CD4-positive, alpha-beta T cell (primary cell): ENCODE measurements at regions not wholly inside any gene's neighbourhood (a gene's known extent, or its start where the extent isn't known, plus 50 kb on each side); places are given as distances from the start of the nearest gene placed in this dataset.

Experiments
- ATAC-seq: fragments of 200-7000 bp; cut with Tn5 transposase; one replicate; pipeline ENCODE4 v1.10.0; 2022; ENCODE audit warnings: mild to moderate bottlenecking; ENCODE audit not compliant: poor library complexity
- CTCF ChIA-PET: fragments of 350-600 bp; sonication (Branson Sonifier 250); formaldehyde crosslinking; loops from one replicate; lab custom pipeline; 2021; ENCODE audit warnings: antibody characterized with exemption, inconsistent platforms; lab: Charles Lee
- POLR2A ChIA-PET: fragments of 350-600 bp; sonication (Branson Sonifier 250); formaldehyde crosslinking; loops from one replicate; lab custom pipeline; 2021; ENCODE audit warnings: antibody characterized with exemption, inconsistent platforms; lab: Charles Lee
- DNase-seq, 14 experiments: peaks; one replicate each; pipeline ENCODE4 v3.0.0-alpha.2; 2013 to 2020; ENCODE audit warnings: mixed read lengths in 2 of 14
- H3K27ac ChIP-seq, 2 donors: one replicate each; pipeline versions ENCODE4 v1.5.1 to v1.7.0; 2013; ENCODE audit warnings: low read length in 2 of 2, low read depth in 1 of 2, mild to moderate bottlenecking in 1 of 2
- H3K27me3 ChIP-seq, 2 experiments: 1 replicate in 1 of 2; 2 replicates in 1 of 2; pipeline versions ENCODE4 v1.6.1 to v1.7.0; 2013; ENCODE audit warnings: low read length in 2 of 2, control low read depth in 1 of 2, mild to moderate bottlenecking in 1 of 2, moderate library complexity in 1 of 2; ENCODE audit not compliant: insufficient read depth in 2 of 2, control insufficient read depth in 1 of 2
- H3K36me3 ChIP-seq: one replicate; pipeline ENCODE4 v1.6.1; 2013; ENCODE audit warnings: low read length, control low read depth; ENCODE audit not compliant: insufficient read depth
- H3K4me1 ChIP-seq: one replicate; pipeline ENCODE4 v1.6.1; 2013; ENCODE audit warnings: low read length, control low read depth; ENCODE audit not compliant: insufficient read depth
- H3K4me3 ChIP-seq: one replicate; pipeline ENCODE4 v1.5.1; 2013; ENCODE audit warnings: mild to moderate bottlenecking, low read length, moderate library complexity
- H3K9me3 ChIP-seq, 2 experiments: 1 replicate in 1 of 2; 2 replicates in 1 of 2; pipeline versions ENCODE4 v1.6.1 to v1.7.0; 2013; ENCODE audit warnings: low read length in 2 of 2, mild to moderate bottlenecking in 2 of 2, control low read depth in 1 of 2, moderate library complexity in 1 of 2; ENCODE audit not compliant: control insufficient read depth in 1 of 2, insufficient read depth in 1 of 2
- H3K27ac Mint-ChIP-seq: one replicate; pipeline ENCODE4 v1.8.0; 2020; ENCODE audit warnings: mixed read lengths
- H3K27me3 Mint-ChIP-seq: one replicate; pipeline ENCODE4 v1.8.0; 2021; ENCODE audit warnings: mixed read lengths
- H3K36me3 Mint-ChIP-seq: one replicate; pipeline ENCODE4 v1.8.0; 2021; ENCODE audit warnings: low read depth, mixed read lengths
- H3K4me1 Mint-ChIP-seq: one replicate; pipeline ENCODE4 v1.8.0; 2021; ENCODE audit warnings: low read depth, mixed read lengths
- H3K4me3 Mint-ChIP-seq: one replicate; pipeline ENCODE4 v1.8.0; 2020; ENCODE audit warnings: mild to moderate bottlenecking, mixed read lengths
- H3K9me3 Mint-ChIP-seq: one replicate; pipeline ENCODE4 v1.8.0; 2020; ENCODE audit warnings: mixed read lengths
- CTCF ChIP-seq: fragments of 200-600 bp; IDR thresholded peaks from one replicate; pipeline ENCODE4 v1.8.0; 2022; ENCODE audit warnings: antibody characterized with exemption, mild to moderate bottlenecking
- intact Hi-C, 2 experiments: fragments of 100-400 bp; cut with DNase I in 1 of 2; cut with micrococcal nuclease in 1 of 2; formaldehyde crosslinking; loops; one replicate each; pipeline versions ENCODE4 v1.15.1 to v1.9.0; 2023 to 2025; cut with DNase I, micrococcal nuclease

GRCh38 chr1:58924821-58925220, 141.0 kb upstream of the JUN start:
- Histone ChIP-seq H3K27me3 (no peaks in the 10 kb centered on the region), H3K4me3 (no peak overlapping the region), H3K4me1 (peaks cover 18% of the 10 kb centered on the region), H3K27ac (no peak overlapping the region), H3K36me3 (no peaks in the 10 kb centered on the region), H3K9me3 (no peaks in the 10 kb centered on the region)
- no peaks in the 10 kb centered on the region for H3K9me3 Mint-ChIP-seq
- intact Hi-C loops, result no loop called here
- ChIA-PET CTCF (no interaction called here), POLR2A (no interaction called here)
- DNase-seq (no peak), ATAC-seq (no peak)
- H3K36me3 Mint-ChIP-seq, result no peaks in the 10 kb centered on the region
- no peak for TF ChIP-seq CTCF
- no peak overlapping the region for H3K4me3 Mint-ChIP-seq
- H3K27ac Mint-ChIP-seq, result no peak overlapping the region
- peaks cover 27% of the 10 kb centered on the region for H3K4me1 Mint-ChIP-seq
- no peaks in the 10 kb centered on the region for H3K27me3 Mint-ChIP-seq

- no peak for TF ChIP-seq CTCF
- Mint-ChIP-seq H3K4me1 (peaks cover 31% of the 10 kb centered on the region), H3K4me3 (no peak overlapping the region), H3K27me3 (no peaks in the 10 kb centered on the region), H3K27ac (no peak overlapping the region), H3K9me3 (no peaks in the 10 kb centered on the region), H3K36me3 (no peaks in the 10 kb centered on the region)
- CTCF ChIA-PET, result interaction anchor here (1.0 kb wide), 1 partner anchor 10 kb away, joined by 3 read pairs; no protein-coding TSS in a partner anchor
- H3K36me3 ChIP-seq, result no peaks in the 10 kb centered on the region
- DNase-seq (no peak), ATAC-seq (no peak)
- no peaks in the 10 kb centered on the region for H3K27me3 ChIP-seq
- POLR2A ChIA-PET, result no interaction called here
- no peak overlapping the region for H3K4me3 ChIP-seq
- intact Hi-C loops, result no loop called here
- H3K27ac ChIP-seq, result no peak overlapping the region
- H3K9me3 ChIP-seq, result no peaks in the 10 kb centered on the region
- H3K4me1 ChIP-seq, result peaks cover 21% of the 10 kb centered on the region
Measured at GRCh38 chr1:58925247-58925646, 141.4 kb upstream of the JUN start.

- H3K36me3 Mint-ChIP-seq, result no peaks in the 10 kb centered on the region
- H3K27me3 Mint-ChIP-seq, result no peaks in the 10 kb centered on the region
- H3K27ac Mint-ChIP-seq, result no peak overlapping the region
- no peak for TF ChIP-seq CTCF
- Histone ChIP-seq H3K27ac (no peak overlapping the region), H3K36me3 (no peaks in the 10 kb centered on the region), H3K9me3 (no peaks in the 10 kb centered on the region), H3K4me3 (no peak overlapping the region), H3K27me3 (no peaks in the 10 kb centered on the region), H3K4me1 (peaks cover 21% of the 10 kb centered on the region)
- H3K4me3 Mint-ChIP-seq, result no peak overlapping the region
- intact Hi-C loops, result no loop called here
- no peak for DNase-seq
- POLR2A ChIA-PET, result no interaction called here
- no peaks in the 10 kb centered on the region for H3K9me3 Mint-ChIP-seq
- ATAC-seq, result no peak
- peaks cover 38% of the 10 kb centered on the region for H3K4me1 Mint-ChIP-seq
- CTCF ChIA-PET, result interaction anchor here (1.0 kb wide), 1 partner anchor 9 kb away, joined by 3 read pairs; no protein-coding TSS in a partner anchor
Measured at GRCh38 chr1:58926152-58926551, 142.3 kb upstream of the JUN start.
